Large intestine (tissue), 3 donors: ENCODE measurements at regions not wholly inside any gene's neighbourhood (a gene's known extent, or its start where the extent isn't known, plus 50 kb on each side); places are given as distances from the start of the nearest gene placed in this dataset.
A peak's percentile ranks its signal among the peaks of the same experiment; 100 is the strongest.

ENCODE experiments used
- DNase-seq, 2 donors: peaks; one replicate each; pipeline versions ENCODE4 v3.0.0 to v3.0.0-alpha.2; 2013
- H3K27ac ChIP-seq: one replicate; pipeline ENCODE4 v1.5.1; 2013; ENCODE audit warnings: low read length
- H3K27me3 ChIP-seq: 2 replicates; pipeline ENCODE4 v1.6.1; 2013; ENCODE audit warnings: low read length; ENCODE audit not compliant: control insufficient read depth, insufficient read depth
- H3K36me3 ChIP-seq: 2 replicates; pipeline ENCODE4 v1.6.1; 2013; ENCODE audit warnings: low read length; ENCODE audit not compliant: control insufficient read depth, insufficient read depth
- H3K4me1 ChIP-seq: one replicate; pipeline ENCODE4 v1.6.1; 2013; ENCODE audit warnings: low read length; ENCODE audit not compliant: control insufficient read depth, insufficient read depth
- H3K4me3 ChIP-seq: one replicate; pipeline ENCODE4 v1.5.1; 2013; ENCODE audit warnings: low read length
- H3K9me3 ChIP-seq: one replicate; pipeline ENCODE4 v1.6.1; 2013; ENCODE audit warnings: mild to moderate bottlenecking, low read depth, low read length, moderate library complexity; ENCODE audit not compliant: control insufficient read depth
- WGBS: methylation state at CpG from one replicate; pipeline ENCODE4 v1.1.5; 2013; ENCODE audit warnings: low lambda C conversion rate; ENCODE audit not compliant: insufficient coverage; 5-methylcytosine and 5-hydroxymethylcytosine counted together

GRCh38 chr18:77517901-77518300 is 268.3 kb downstream of the GALR1 start:
- no peaks in the 10 kb centered on the region for H3K4me1 ChIP-seq
- no peaks in the 10 kb centered on the region for H3K36me3 ChIP-seq
- H3K4me3 ChIP-seq: no peak overlapping the region
- no CpG with 5 or more reads among the region's 25 CpGs for WGBS
- no peak for DNase-seq
- no peaks in the 10 kb centered on the region for H3K27me3 ChIP-seq
- peaks cover 13% of the 10 kb centered on the region for H3K9me3 ChIP-seq
- no peak overlapping the region for H3K27ac ChIP-seq

GRCh38 chr18:77520767-77521166 is 271.1 kb downstream of the GALR1 start:
- Histone ChIP-seq H3K27me3 (no peaks in the 10 kb centered on the region), H3K27ac (no peak overlapping the region), H3K9me3 (peaks cover 13% of the 10 kb centered on the region), H3K36me3 (no peaks in the 10 kb centered on the region), H3K4me1 (no peaks in the 10 kb centered on the region), H3K4me3 (no peak overlapping the region)
- DNase-seq: no peak
- no CpG with 5 or more reads among the region's 5 CpGs for WGBS

- no CpG with 5 or more reads among the region's 9 CpGs for WGBS
- DNase-seq: no peak
Observed at GRCh38 chr18:77522051-77522675, 272.5 kb downstream of the GALR1 start.

GRCh38 chr18:77524909-77525308 is 275.3 kb downstream of the GALR1 start:
- Histone ChIP-seq H3K36me3 (no peaks in the 10 kb centered on the region), H3K27ac (no peak overlapping the region), H3K4me1 (no peaks in the 10 kb centered on the region), H3K4me3 (no peak overlapping the region), H3K27me3 (no peaks in the 10 kb centered on the region), H3K9me3 (peaks cover 6% of the 10 kb centered on the region)
- 100% methylated on average over 3 of the region's 7 CpGs for WGBS
- no peak for DNase-seq

More at GRCh38 chr18:77522051-77522675, 272.5 kb downstream of the GALR1 start:
- Histone ChIP-seq H3K27me3 (no peaks in the 10 kb centered on the region), H3K27ac (no peak overlapping the region), H3K9me3 (peaks cover 18% of the 10 kb centered on the region), H3K4me1 (no peaks in the 10 kb centered on the region), H3K36me3 (no peaks in the 10 kb centered on the region), H3K4me3 (no peak overlapping the region)

- H3K27ac ChIP-seq: no peak overlapping the region
- peaks cover 6% of the 10 kb centered on the region for H3K9me3 ChIP-seq
- H3K36me3 ChIP-seq: no peaks in the 10 kb centered on the region
- WGBS: no CpG with 5 or more reads among the region's 8 CpGs
- H3K4me1 ChIP-seq: no peaks in the 10 kb centered on the region
- no peak for DNase-seq
- H3K27me3 ChIP-seq: no peaks in the 10 kb centered on the region
- no peak overlapping the region for H3K4me3 ChIP-seq
Observed at GRCh38 chr18:77526962-77527361, 277.3 kb downstream of the GALR1 start.

- DNase-seq: no peak
- Histone ChIP-seq H3K27ac (no peak overlapping the region), H3K4me3 (no peak overlapping the region), H3K27me3 (no peaks in the 10 kb centered on the region), H3K4me1 (no peaks in the 10 kb centered on the region), H3K36me3 (no peaks in the 10 kb centered on the region), H3K9me3 (peaks cover 6% of the 10 kb centered on the region)
- WGBS: no CpG with 5 or more reads among the region's 3 CpGs
Observed at GRCh38 chr18:77528872-77529271, 279.2 kb downstream of the GALR1 start.

GRCh38 chr18:77529492-77530176 is 280.0 kb downstream of the GALR1 start:
- H3K4me1 ChIP-seq: no peaks in the 10 kb centered on the region
- DNase-seq: no peak
- no CpG with 5 or more reads among the region's 7 CpGs for WGBS
- peaks cover 6% of the 10 kb centered on the region for H3K9me3 ChIP-seq
- no peaks in the 10 kb centered on the region for H3K36me3 ChIP-seq
- no peaks in the 10 kb centered on the region for H3K27me3 ChIP-seq
- H3K4me3 ChIP-seq: no peak overlapping the region
- no peak overlapping the region for H3K27ac ChIP-seq

- Histone ChIP-seq H3K9me3 (peaks cover 6% of the 10 kb centered on the region), H3K4me1 (no peaks in the 10 kb centered on the region), H3K27me3 (no peaks in the 10 kb centered on the region), H3K4me3 (no peak overlapping the region), H3K36me3 (no peaks in the 10 kb centered on the region), H3K27ac (no peak overlapping the region)
- no peak for DNase-seq
- WGBS: no CpG with 5 or more reads among the region's 9 CpGs
Observed at GRCh38 chr18:77530732-77531131, 281.1 kb downstream of the GALR1 start.

- Histone ChIP-seq H3K9me3 (no peaks in the 10 kb centered on the region), H3K4me3 (no peak overlapping the region), H3K36me3 (no peaks in the 10 kb centered on the region), H3K4me1 (no peaks in the 10 kb centered on the region), H3K27me3 (no peaks in the 10 kb centered on the region), H3K27ac (no peak overlapping the region)
- WGBS: 80% methylated on average over 1 of the region's 6 CpGs
- no peak for DNase-seq
Observed at GRCh38 chr18:77539860-77540259, 290.2 kb downstream of the GALR1 start.

- Histone ChIP-seq H3K9me3 (no peaks in the 10 kb centered on the region), H3K4me1 (peaks cover 6% of the 10 kb centered on the region), H3K36me3 (no peaks in the 10 kb centered on the region), H3K4me3 (no peak overlapping the region), H3K27ac (no peak overlapping the region), H3K27me3 (no peaks in the 10 kb centered on the region)
- no CpG with 5 or more reads among the region's 6 CpGs for WGBS
- DNase-seq: no peak
Observed at GRCh38 chr18:77544792-77545191, 295.1 kb downstream of the GALR1 start.

- Histone ChIP-seq H3K27me3 (no peaks in the 10 kb centered on the region), H3K9me3 (no peaks in the 10 kb centered on the region), H3K4me3 (no peak overlapping the region), H3K27ac (no peak overlapping the region), H3K36me3 (no peaks in the 10 kb centered on the region), H3K4me1 (peaks cover 6% of the 10 kb centered on the region)
- 0% methylated on average over 1 of the region's 5 CpGs for WGBS
- DNase-seq: peak; percentile 9 to 38
Observed at GRCh38 chr18:77547757-77548156, 298.1 kb downstream of the GALR1 start.
